Spleen (tissue), 11 donors: ENCODE measurements at regions not wholly inside any gene's neighbourhood (a gene's known extent, or its start where the extent isn't known, plus 50 kb on each side); places are given as distances from the start of the nearest gene placed in this dataset.

Experiments used
- DNase-seq: peaks from one replicate; pipeline ENCODE4 v3.0.0-alpha.2; 2020
- H3K27ac ChIP-seq, 8 donors: fragments of 200-600 bp; sonication (generic) in 7 of 8; 1 replicate in 4 of 8; 2 replicates in 4 of 8; pipeline versions ENCODE4 v1.5.0 to v1.8.0; 2016 to 2021; ENCODE audit warnings: inconsistent platforms in 4 of 8, mild to moderate bottlenecking in 4 of 8, moderate library complexity in 1 of 8
- H3K27me3 ChIP-seq, 7 donors: fragments of 200-600 bp; sonication (generic) in 6 of 7; replicated peaks in 1 of 7; 1 replicate in 4 of 7; 2 replicates in 3 of 7; pipeline versions ENCODE4 v1.5.0 to v1.8.0; 2016 to 2021; ENCODE audit warnings: inconsistent platforms in 3 of 7, mild to moderate bottlenecking in 1 of 7
- H3K36me3 ChIP-seq, 6 donors: fragments of 200-600 bp; sonication (generic) in 5 of 6; 1 replicate in 4 of 6; 2 replicates in 2 of 6; pipeline versions ENCODE4 v1.5.0 to v1.8.0; 2016 to 2021; ENCODE audit warnings: inconsistent platforms in 2 of 6
- H3K4me1 ChIP-seq, 6 donors: fragments of 200-600 bp; sonication (generic) in 5 of 6; 1 replicate in 3 of 6; 2 replicates in 3 of 6; pipeline versions ENCODE4 v1.5.0 to v1.8.0; 2016 to 2021; ENCODE audit warnings: inconsistent platforms in 3 of 6
- H3K4me3 ChIP-seq, 8 donors: fragments of 200-600 bp; sonication (generic) in 7 of 8; 1 replicate in 4 of 8; 2 replicates in 4 of 8; pipeline versions ENCODE4 v1.5.0 to v1.8.0; 2016 to 2021; ENCODE audit warnings: inconsistent platforms in 4 of 8, mild to moderate bottlenecking in 4 of 8, moderate library complexity in 2 of 8
- H3K9me3 ChIP-seq, 8 donors: fragments of 200-600 bp; sonication (generic) in 7 of 8; 1 replicate in 4 of 8; 2 replicates in 4 of 8; pipeline versions ENCODE4 v1.5.0 to v1.8.0; 2016 to 2021; ENCODE audit warnings: inconsistent platforms in 4 of 8
- POLR2A ChIP-seq, 3 donors: fragments of 450-650 bp; IDR thresholded peaks; one replicate each; pipeline ENCODE4 v1.5.1; 2017; ENCODE audit warnings: antibody characterized with exemption in 3 of 3, mild to moderate bottlenecking in 1 of 3
- POLR2AphosphoS5 ChIP-seq, 3 donors: sonication (generic); formaldehyde crosslinking; IDR thresholded peaks; one replicate each; pipeline ENCODE4 v1.5.1; 2017; ENCODE audit warnings: antibody characterized with exemption in 3 of 3
- WGBS, 5 donors: extraction: QIAGEN DNeasy Blood & Tissue Kit in 3 of 5; methylation state at CpG; one replicate each; pipeline versions ENCODE4 v1.1.5 to v1.1.7; 2013 to 2018; 5-methylcytosine and 5-hydroxymethylcytosine counted together
- intact Hi-C: fragments of 100-400 bp; cut with DNase I; formaldehyde crosslinking; loops from one replicate; pipeline ENCODE4 v1.15.0; 2023; ENCODE audit warnings: low total_unique reads
- TF ChIP-seq, protein P1 (sequence below), 11 experiments: fragments of 200-600 bp in 7 of 11; fragments of 450-650 bp in 4 of 11; sonication (generic) in 4 of 11; IDR thresholded peaks in 8 of 11; conservative IDR thresholded peaks in 3 of 11; 1 replicate in 7 of 11; 2 replicates in 4 of 11; pipeline versions ENCODE4 v1.4.0 to v1.8.0; 2016 to 2021; ENCODE audit warnings: antibody characterized with exemption in 11 of 11, inconsistent platforms in 4 of 11, mild to moderate bottlenecking in 1 of 11
- donor health status: healthy with polysubstance abuse.
- donor health status: DM: no; HTN: no; CAD: no; lungs with moderate emphysema.
- donor health status: DM: no; HTN: no; CAD: no.
- donor health status: Bipolar disorder and iron deficiency.
- donor health status: healthy.
- donor health status: DM: no; HTN: no; CAD: no.
- donor health status: DM: yes; HTN: yes; CAD: no.

DNA sequence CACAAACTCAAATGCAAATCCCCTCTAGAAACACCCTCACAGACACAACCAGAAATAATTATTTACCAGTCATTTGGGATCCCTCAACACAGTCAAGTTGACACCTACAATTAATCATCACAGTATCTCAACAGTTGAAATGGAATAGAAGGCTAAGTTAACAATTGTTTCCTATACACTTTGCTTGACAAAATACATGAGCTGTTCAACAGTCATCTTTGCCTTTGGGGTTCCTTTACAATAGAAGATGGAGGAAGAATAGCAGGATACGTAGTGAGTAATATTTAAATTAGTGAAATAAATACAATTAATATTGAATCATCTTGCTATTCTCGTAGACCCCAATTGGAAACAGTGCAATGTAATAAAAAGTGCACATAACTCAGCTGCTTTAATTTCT is 487.3 kb upstream of the ADAMTS5 start:
- intact Hi-C loops, result no loop called here
- 80 to 93% (median 84%) methylated on average over 2 of the region's 2 CpGs for whole genome bisulfite sequencing, 5 donors
- Histone ChIP-seq H3K36me3 (no peaks in the 10 kb centered on the region), H3K4me1 (no peaks in the 10 kb centered on the region), H3K4me3 (no peak overlapping the region), H3K27me3 (no peaks in the 10 kb centered on the region), H3K27ac (no peak overlapping the region), H3K9me3 (peaks cover 0 to 20% (median 6%) of the 10 kb centered on the region in 8 donors)
- TF ChIP-seq, protein P1, sequence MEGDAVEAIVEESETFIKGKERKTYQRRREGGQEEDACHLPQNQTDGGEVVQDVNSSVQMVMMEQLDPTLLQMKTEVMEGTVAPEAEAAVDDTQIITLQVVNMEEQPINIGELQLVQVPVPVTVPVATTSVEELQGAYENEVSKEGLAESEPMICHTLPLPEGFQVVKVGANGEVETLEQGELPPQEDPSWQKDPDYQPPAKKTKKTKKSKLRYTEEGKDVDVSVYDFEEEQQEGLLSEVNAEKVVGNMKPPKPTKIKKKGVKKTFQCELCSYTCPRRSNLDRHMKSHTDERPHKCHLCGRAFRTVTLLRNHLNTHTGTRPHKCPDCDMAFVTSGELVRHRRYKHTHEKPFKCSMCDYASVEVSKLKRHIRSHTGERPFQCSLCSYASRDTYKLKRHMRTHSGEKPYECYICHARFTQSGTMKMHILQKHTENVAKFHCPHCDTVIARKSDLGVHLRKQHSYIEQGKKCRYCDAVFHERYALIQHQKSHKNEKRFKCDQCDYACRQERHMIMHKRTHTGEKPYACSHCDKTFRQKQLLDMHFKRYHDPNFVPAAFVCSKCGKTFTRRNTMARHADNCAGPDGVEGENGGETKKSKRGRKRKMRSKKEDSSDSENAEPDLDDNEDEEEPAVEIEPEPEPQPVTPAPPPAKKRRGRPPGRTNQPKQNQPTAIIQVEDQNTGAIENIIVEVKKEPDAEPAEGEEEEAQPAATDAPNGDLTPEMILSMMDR (IDR thresholded peaks at IDR 0.05 in 8 of 11, conservative IDR thresholded peaks at IDR 0.05 in 3 of 11), result no peak
- no peak for TF ChIP-seq POLR2A (IDR thresholded peaks at IDR 0.05)
- TF ChIP-seq POLR2AphosphoS5 (IDR thresholded peaks at IDR 0.05), result no peak
- DNase-seq, result no peak

DNA sequence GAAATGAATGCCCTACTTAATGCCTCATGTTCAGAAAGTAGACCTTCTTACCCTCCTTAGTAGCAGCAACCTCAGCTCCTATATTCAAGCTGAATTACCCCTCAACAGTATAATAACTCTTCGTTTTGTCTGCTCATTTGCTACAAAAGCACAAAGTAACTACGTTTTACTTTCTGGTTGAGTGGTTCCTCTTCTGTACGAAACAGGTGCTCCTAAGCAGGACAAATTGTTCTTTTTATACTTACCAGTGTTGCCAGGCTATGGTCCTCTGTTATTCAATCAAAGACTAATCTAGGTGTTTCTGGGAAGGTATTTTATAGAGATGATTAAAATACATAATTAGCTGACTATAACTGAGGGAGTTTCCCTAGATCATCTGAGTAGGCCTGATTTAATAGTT is 484.2 kb upstream of the ADAMTS5 start:
- Histone ChIP-seq H3K4me1 (no peaks in the 10 kb centered on the region), H3K27ac (no peak overlapping the region), H3K27me3 (no peaks in the 10 kb centered on the region), H3K4me3 (no peak overlapping the region), H3K36me3 (no peaks in the 10 kb centered on the region), H3K9me3 (peaks cover 0 to 20% (median 6%) of the 10 kb centered on the region in 8 donors)
- no peak for DNase-seq
- intact Hi-C loops, result no loop called here
- TF ChIP-seq POLR2AphosphoS5 (IDR thresholded peaks at IDR 0.05), result no peak
- no peak for TF ChIP-seq POLR2A (IDR thresholded peaks at IDR 0.05)
- TF ChIP-seq, protein P1 (IDR thresholded peaks at IDR 0.05 in 8 of 11, conservative IDR thresholded peaks at IDR 0.05 in 3 of 11), result no peak
- 60 to 77% (median 71%) methylated on average over 3 of the region's 3 CpGs for WGBS, 5 donors

DNA sequence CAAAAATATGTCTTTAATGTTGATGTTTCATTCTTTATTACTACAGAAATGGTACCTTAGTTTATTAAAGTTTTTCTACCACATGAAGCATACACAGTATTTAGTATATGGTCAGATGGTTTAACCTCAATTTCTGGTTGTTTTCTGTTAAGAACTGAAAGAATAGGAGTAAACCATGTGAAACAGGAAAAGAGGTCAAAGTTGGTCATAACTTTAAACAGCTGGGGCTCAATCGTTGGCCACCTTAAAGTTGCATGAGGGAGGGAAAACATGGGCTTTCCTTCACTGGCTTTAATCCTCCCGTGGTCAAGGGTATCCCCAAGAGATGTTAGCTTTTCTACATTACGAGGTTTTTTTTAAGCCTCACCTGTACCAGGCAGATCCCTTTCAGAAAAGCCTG is 483.3 kb upstream of the ADAMTS5 start:
- H3K27ac ChIP-seq, result peak overlapping the region in 1 of 8 donors; percentile 71
- WGBS, 5 donors, result 40 to 62% (median 56%) methylated on average over 3 of the region's 3 CpGs
- no peak overlapping the region for H3K4me3 ChIP-seq
- H3K36me3 ChIP-seq, result no peaks in the 10 kb centered on the region
- intact Hi-C loops, result no loop called here
- TF ChIP-seq POLR2A (IDR thresholded peaks at IDR 0.05), result no peak
- TF ChIP-seq, protein P1 (IDR thresholded peaks at IDR 0.05 in 8 of 11, conservative IDR thresholded peaks at IDR 0.05 in 3 of 11), result no peak
- no peak for TF ChIP-seq POLR2AphosphoS5 (IDR thresholded peaks at IDR 0.05)
- DNase-seq, result no peak
- peaks cover 0 to 20% (median 6%) of the 10 kb centered on the region in 8 donors for H3K9me3 ChIP-seq
- no peaks in the 10 kb centered on the region for H3K27me3 ChIP-seq
- H3K4me1 ChIP-seq, result no peaks in the 10 kb centered on the region

DNA sequence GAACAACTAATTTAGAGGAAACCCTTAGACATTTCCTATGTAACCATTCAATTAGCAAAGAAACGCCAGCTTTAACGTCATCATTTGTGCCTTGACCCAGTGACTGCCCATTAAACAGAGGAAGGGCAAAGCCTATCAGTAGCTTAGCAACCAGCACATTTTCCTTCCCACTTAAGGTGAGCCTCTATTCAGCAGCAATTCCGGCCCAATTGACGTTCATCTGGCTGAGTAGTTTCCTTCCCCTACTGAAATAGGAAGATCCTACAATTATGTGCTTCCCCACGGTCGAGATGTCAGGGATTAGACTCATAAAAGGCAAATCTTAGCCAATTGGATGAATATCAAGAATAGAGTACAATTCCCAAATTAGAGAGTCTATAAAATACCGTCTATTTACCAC is 482.1 kb upstream of the ADAMTS5 start:
- Histone ChIP-seq H3K27me3 (no peaks in the 10 kb centered on the region), H3K4me1 (no peaks in the 10 kb centered on the region), H3K27ac (peak overlapping the region in 7 of 8 donors; percentile 48 to 84 (median 74)), H3K36me3 (peaks cover 0 to 7% (median 0%) of the 10 kb centered on the region in 6 donors), H3K9me3 (peaks cover 0 to 29% (median 11%) of the 10 kb centered on the region in 8 donors), H3K4me3 (peak overlapping the region in 2 of 8 donors; percentile 34 to 61)
- DNase-seq, result no peak
- no peak for TF ChIP-seq POLR2A (IDR thresholded peaks at IDR 0.05)
- peak in 1 of 3 donors; percentile 78 for TF ChIP-seq POLR2AphosphoS5 (IDR thresholded peaks at IDR 0.05)
- intact Hi-C loops, result no loop called here
- 19 to 33% (median 28%) methylated on average over 7 of the region's 7 CpGs for WGBS, 5 donors

DNA sequence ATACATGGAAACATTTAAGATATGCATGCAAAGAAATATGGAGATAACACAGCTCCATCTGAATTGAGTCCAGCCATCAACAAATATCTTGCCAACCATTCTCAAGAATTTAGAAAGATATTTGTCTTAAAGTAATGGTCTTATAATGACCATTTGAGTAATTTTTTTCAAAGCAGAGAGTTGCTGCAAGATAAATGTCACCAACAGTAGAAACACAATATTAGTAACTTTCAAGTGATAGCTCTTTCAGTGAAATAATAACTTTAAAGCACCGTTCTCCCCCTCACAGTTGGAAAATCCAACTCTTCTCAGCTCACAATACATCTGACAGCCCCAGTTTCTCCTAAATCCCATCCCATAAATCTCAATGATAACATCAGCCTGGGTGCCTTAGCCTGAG is 481.0 kb upstream of the ADAMTS5 start:
- Histone ChIP-seq H3K27ac (peak overlapping the region in 7 of 8 donors; percentile 42 to 84 (median 74)), H3K4me3 (peak overlapping the region; percentile 10 to 61 (median 26)), H3K4me1 (no peaks in the 10 kb centered on the region), H3K9me3 (peaks cover 0 to 39% (median 21%) of the 10 kb centered on the region in 8 donors), H3K36me3 (peaks cover 0 to 14% (median 0%) of the 10 kb centered on the region in 6 donors), H3K27me3 (no peaks in the 10 kb centered on the region)
- TF ChIP-seq, protein P1 (IDR thresholded peaks at IDR 0.05 in 8 of 11, conservative IDR thresholded peaks at IDR 0.05 in 3 of 11), result no peak
- TF ChIP-seq POLR2A (IDR thresholded peaks at IDR 0.05) (no peak), POLR2AphosphoS5 (IDR thresholded peaks at IDR 0.05) (no peak)
- no peak for DNase-seq
- 40 to 81% (median 63%) methylated on average over 1 of the region's 1 CpG for WGBS, 5 donors
- intact Hi-C loops, result no loop called here
